NCI-H1092 (cell line): ENCODE measurements at regions not wholly inside any gene's neighbourhood (a gene's known extent, or its start where the extent isn't known, plus 50 kb on each side); places are given as distances from the start of the nearest gene placed in this dataset.

Experiments
- DNase-seq: peaks from one replicate; lab custom pipeline; 2025; lab: John Stamatoyannopoulos, UW

DNA sequence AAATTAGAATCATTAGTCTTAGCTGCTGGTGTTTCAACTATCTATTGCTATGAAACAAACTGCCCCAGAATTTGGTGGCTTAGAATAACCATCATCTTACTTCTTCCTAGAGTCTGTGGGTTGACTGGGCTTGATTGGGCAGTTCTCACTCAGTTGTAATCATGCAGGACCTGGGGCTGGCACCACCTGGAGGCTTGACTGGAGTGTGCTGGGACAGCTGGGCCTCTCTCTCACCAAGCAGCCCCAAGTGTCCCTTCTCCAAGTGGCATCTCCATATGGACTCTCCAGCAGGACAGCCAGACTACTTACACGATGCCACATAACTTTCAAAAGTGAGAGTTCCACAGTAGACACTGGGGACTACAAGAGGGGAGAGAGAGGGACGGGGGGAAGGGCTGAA, 140.3 kb upstream of the ATP1B1 start:
- no peak for DNase-seq

DNA sequence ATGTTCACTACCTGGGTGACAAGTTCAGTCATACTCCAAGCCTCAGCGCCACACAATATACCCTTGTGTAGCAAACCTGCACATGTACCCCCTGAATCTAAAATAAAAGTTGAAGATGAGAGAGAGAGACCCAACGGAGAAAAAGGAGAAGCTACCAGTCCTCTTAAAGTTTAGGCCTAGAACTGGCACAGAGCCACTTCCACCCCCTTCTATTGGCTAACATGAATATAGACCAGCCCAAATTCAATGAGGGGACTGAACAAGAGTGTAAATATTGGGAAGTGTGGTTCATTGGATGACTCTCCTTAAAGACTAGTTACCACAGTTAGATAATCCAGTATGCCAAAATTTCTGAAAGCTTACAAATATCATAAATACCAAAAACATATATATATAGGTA, 139.9 kb upstream of the ATP1B1 start:
- no peak for DNase-seq

- DNase-seq, result no peak
Measured at GRCh38 chr1:168970926-168971659, 135.4 kb upstream of the ATP1B1 start.

GRCh38 chr1:168972225-168972624, 134.3 kb upstream of the ATP1B1 start:
- no peak for DNase-seq

GRCh38 chr1:168972887-168973286, 133.6 kb upstream of the ATP1B1 start:
- DNase-seq, result peak; percentile 78

DNA sequence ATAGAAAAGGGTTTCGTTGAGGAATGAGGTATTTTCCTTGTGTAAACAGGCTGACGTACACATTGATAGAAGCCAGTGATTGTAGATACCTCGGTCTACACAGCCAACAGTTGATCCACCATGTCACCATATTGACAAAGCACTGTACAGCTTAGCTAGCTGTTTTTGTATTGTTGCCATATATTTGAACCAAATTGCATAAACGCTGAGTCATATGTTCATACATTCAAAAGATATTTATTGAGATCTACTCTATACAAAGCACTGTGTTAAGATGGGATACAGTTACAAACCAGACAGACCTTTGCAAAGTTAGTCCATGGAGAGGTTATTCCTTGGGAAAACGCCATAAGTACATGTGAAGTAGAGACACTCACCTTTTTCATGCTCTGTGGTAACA, 132.4 kb upstream of the ATP1B1 start:
- no peak for DNase-seq

GRCh38 chr1:168974611-168975010, 131.9 kb upstream of the ATP1B1 start:
- DNase-seq, result no peak

DNA sequence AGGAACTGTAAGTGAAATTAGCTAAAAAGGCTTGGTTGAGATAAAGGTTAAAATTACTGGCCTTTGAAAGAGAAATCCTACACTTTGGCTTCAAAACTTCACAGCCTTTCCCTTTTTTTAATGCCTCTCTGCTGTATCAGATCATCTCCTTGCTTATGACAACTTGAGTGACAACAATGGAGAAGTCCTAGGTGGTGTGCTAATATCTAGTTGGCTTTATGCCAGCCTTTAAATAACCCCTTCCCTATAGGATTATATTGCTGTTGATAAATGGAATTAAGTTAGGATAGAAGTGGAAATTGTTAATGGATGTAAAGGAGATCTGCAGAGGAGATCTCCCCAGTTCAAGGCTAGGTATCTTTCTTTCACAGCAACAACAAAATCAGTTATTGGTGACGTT, 130.2 kb upstream of the ATP1B1 start:
- no peak for DNase-seq

DNA sequence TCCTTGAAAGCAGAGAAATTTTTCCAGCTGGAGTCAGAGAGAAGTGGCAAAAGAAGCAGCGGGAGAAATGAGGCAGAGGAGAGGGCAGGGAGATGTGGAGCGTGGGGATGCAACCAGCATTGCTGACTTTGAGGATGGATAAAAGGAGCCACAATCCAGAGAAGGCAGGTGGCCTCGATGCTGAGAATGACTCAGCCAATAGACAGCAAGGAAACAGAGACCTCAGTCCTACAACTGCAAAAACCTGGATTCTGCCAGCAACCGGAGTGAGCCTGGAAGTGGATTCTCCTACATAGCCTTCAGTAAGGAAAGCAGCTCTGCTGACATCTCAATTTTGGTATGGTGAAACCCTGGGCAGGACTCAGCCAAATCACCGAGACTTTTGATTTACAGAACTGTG, 128.9 kb upstream of the ATP1B1 start:
- DNase-seq, result no peak

- no peak for DNase-seq
Measured at GRCh38 chr1:168979276-168979675, 127.2 kb upstream of the ATP1B1 start.

DNA sequence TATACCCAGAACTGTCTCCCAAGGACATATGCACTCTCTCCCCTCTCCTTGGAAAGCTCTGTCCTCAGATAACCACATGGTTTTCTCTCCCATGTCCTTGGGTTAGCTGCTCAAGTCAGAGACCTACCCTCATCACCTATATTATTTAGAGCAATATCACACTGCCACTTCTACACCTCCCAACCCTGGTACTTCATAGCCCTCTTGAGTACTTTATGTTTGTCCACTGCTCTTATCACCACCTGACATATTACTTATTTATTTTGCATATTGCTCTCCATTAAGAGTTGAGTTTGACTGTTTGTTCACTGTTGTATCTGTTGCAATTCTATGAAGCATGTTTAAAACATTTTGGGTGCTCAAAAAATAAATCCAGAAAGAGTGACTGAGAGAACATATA, 126.3 kb upstream of the ATP1B1 start:
- DNase-seq, result no peak

DNA sequence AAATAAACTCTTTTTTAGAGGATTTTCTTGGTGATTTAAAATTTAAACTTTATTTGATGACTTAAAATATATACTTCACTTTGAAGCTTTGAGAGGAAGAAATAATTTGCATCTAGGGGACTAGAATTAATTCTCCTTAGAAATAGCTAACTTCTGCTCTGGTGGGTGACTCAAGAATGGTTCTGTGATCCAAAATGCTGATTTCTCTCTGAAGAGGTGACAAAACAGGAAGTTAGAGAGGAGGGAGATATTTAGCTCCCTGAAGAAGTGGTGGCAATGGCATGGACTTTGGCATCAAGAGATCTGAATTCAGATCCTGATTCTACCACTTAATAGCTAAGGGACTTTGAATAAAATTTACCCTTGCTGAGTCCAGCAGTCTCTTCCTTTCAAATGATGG, 125.8 kb upstream of the ATP1B1 start:
- DNase-seq, result no peak

DNA sequence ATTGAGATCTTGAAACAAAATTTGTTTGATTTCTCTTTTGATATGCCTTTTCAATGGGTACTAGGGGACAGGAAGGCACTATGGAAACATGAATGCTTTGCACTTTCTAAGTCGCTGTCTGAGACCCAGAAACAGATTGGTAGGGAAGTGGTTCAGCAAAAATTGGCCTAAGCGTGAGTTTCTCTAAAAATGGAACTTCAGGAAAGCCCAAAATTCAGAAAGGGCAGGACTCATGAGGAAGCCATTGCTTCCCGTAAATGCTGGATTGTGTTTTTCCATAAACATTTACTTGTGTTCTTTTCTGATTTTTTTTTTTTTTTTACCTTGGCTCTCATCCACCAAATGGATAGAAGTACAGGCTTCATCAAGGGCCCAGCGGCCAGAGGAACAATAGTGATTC, 123.7 kb upstream of the ATP1B1 start:
- no peak for DNase-seq

GRCh38 chr1:168987330-168987729, 119.2 kb upstream of the ATP1B1 start:
- no peak for DNase-seq

- no peak for DNase-seq
Measured at GRCh38 chr1:168987923-168988322, 118.6 kb upstream of the ATP1B1 start.

GRCh38 chr1:168989985-168990384, 116.5 kb upstream of the ATP1B1 start:
- no peak for DNase-seq

DNA sequence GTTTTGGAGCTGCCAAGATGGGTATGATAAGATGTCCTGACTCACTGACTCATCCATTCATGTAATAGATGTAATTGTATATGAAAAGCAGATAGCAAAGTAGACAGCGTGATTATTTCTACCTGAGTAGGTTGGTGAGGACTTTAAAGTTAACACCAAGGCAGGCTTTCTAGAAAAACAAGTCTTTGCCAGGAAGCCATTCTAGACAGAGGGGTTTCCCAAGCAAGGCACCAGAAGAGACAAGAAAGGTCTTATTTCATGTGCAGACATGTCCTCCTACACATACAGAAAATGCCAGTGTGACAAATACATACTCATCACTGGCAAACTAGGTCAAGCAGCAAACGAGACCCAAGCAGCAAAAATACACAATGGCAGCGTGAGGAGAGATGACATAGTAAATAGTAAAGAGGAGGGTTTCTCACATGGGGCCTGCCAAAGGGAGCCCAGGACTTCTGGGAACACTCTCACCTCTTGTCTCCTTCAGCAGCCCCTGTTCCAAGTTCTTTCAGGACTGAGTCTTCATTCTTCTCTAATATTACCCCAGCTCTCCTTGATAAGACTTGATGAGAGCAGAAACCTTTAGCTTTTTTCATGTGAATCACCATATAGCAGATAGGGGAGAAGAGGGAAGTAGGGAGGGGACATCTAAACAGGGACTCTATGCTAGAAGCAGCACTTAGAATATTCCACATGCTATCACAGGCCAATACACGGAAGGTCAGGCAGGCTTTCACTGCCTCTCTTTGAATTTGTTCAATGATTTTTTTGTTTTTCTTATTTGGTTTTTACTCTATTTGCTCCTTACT, 114.6 kb upstream of the ATP1B1 start:
- DNase-seq, result no peak

DNA sequence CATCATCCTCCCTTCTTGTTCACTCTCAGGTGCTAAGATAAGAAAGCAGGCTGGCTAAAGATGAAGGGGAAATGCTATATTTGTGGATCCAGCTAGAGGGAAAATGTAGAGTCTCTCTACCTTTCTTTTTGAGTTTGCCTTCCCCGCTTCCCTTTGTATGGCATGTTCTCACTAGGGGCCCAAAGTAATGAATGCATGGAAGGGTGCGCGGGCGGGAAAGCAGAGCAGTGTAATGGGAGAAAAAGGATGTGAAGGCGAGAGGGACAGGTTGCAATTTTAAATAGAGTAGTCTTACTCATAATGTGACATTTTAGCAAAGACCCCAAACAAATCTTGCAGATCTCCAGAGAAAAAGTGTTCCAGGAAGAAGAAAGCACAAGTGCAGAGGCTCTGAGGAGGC, 105.1 kb upstream of the ATP1B1 start:
- DNase-seq, result no peak

- DNase-seq, result no peak
Measured at GRCh38 chr1:169003864-169004516, 102.5 kb upstream of the ATP1B1 start.

DNA sequence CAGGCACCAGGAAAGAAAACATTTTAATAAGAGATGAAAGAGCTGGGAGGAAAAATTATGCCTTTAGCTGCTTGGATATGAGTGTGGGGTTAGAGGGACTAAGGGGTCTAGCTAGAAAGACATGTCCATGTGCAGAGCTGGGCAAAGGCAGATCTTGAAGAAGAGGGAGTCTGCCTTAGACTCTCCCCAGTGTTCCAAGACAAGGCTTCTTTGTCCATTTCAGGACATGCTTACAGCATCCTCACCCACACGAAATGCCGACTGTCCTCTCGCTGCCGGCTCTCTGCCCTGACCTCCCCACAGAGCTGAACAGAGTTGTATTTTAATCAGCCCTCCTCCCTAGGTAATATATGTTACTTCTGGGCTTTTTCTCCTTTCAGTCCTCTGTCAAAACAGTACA, 100.7 kb upstream of the ATP1B1 start:
- DNase-seq, result no peak

DNA sequence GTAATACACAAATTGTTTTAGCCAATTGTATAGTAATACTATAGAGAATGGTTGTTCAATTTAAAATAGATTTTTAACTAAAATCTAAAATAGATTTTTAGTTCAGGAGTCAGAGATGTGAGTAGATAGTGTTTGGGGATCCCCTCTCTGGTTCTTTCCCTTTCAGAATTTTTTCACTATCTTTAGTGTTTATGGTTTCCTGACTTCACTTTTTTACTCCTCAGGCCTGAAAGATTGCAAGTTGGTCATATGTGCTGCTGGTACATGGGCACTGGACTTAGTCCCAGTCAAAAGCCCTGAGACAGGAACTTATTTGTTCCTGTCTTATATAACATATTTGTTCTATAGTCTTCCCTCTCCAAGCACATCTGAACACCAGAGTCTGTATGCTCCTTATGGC, 96.8 kb upstream of the ATP1B1 start:
- no peak for DNase-seq

- DNase-seq, result no peak
Measured at GRCh38 chr1:169012416-169012815, 94.1 kb upstream of the ATP1B1 start.

DNA sequence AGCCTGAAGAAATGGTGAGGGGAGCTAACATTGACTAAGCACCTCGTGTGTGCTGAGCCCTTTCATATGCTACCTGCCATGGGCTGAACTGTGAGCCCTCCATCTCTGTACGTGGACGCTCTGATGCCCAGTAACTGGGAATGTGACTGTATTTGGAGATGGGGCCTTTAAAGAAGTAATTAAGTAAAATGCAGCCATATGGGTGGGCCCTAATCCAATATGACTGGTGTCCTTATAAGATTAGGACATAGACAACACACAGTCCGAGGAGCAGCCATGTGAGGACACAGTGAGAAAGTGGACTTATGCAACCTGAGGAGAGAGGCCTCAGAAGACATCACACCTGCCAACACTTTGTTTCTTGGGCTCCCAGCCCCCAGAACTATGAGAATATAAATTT, 92.7 kb upstream of the ATP1B1 start:
- no peak for DNase-seq
